IMR-90 (cell line): ENCODE measurements at regions not wholly inside any gene's neighbourhood (a gene's known extent, or its start where the extent isn't known, plus 50 kb on each side); places are given as distances from the start of the nearest gene placed in this dataset.
A peak's percentile ranks its signal among the peaks of the same experiment; 100 is the strongest.

ENCODE experiments used
- ATAC-seq: fragments of 200-7000 bp; cut with Tn5 transposase; 2 replicates; pipeline ENCODE4 v1.9.1; 2020; ENCODE audit warnings: low read depth, mild to moderate bottlenecking, moderate library complexity
- BruUV-seq: library from RNA; stranded (reverse); fragments of 400-500 nt; replicated peaks from 2 replicates; lab custom pipeline; 2021; lab: Mats Ljungman, UMichigan
- CTCF ChIA-PET: fragments of 300-600 bp; formaldehyde crosslinking; extraction: SDS; loops from one replicate; lab custom pipeline; 2021; ENCODE audit warnings: antibody characterized with exemption; lab: Yijun Ruan, JAX
- POLR2A ChIA-PET: fragments of 300-600 bp; sonication (Branson Sonifier 250); formaldehyde crosslinking; loops from one replicate; lab custom pipeline; 2022; ENCODE audit warnings: antibody characterized with exemption; ENCODE audit not compliant: unreplicated experiment; lab: Charles Lee
- DNase-seq: peaks from one replicate; pipeline ENCODE4 v3.0.0; 2013
- H2AFZ ChIP-seq: replicated peaks from 2 replicates; pipeline ENCODE3; 2013; ENCODE audit warnings: low read length, mild to moderate bottlenecking; ENCODE audit not compliant: poor library complexity
- H2AK5ac ChIP-seq: 2 replicates; pipeline ENCODE4 v1.6.1; 2013; ENCODE audit warnings: low read depth, low read length, inconsistent platforms
- H2AK9ac ChIP-seq: replicated peaks from 2 replicates; pipeline ENCODE3; 2013; ENCODE audit warnings: mild to moderate bottlenecking, low read depth, low read length, moderate library complexity; ENCODE audit not compliant: poor library complexity
- H2BK120ac ChIP-seq: 2 replicates; pipeline ENCODE4 v1.6.1; 2013; ENCODE audit warnings: low read depth, low read length, inconsistent platforms
- H2BK15ac ChIP-seq: 3 replicates; pipeline ENCODE4 v1.6.1; 2013; ENCODE audit warnings: low read depth, low read length, inconsistent platforms
- H2BK20ac ChIP-seq: 2 replicates; pipeline ENCODE4 v1.6.1; 2013; ENCODE audit warnings: low read depth, mild to moderate bottlenecking, inconsistent platforms, low read length, moderate library complexity
- H2BK5ac ChIP-seq: 2 replicates; pipeline ENCODE4 v1.6.1; 2013; ENCODE audit warnings: mild to moderate bottlenecking, low read depth, low read length, inconsistent platforms; ENCODE audit not compliant: poor library complexity, severe bottlenecking
- H3K14ac ChIP-seq: replicated peaks from 2 replicates; pipeline ENCODE4 v1.6.1; 2013; ENCODE audit warnings: low read depth, low read length, inconsistent platforms
- H3K18ac ChIP-seq: 2 replicates; pipeline ENCODE4 v1.6.1; 2013; ENCODE audit warnings: low read depth, low read length, control low read depth
- H3K23ac ChIP-seq: 2 replicates; pipeline ENCODE4 v1.6.1; 2013; ENCODE audit warnings: low read depth, low read length, inconsistent platforms
- H3K27ac ChIP-seq: 2 replicates; pipeline ENCODE4 v1.5.1; 2013; ENCODE audit warnings: mild to moderate bottlenecking, control low read depth, low read length; ENCODE audit not compliant: insufficient read depth
- H3K27me3 ChIP-seq: 2 replicates; pipeline ENCODE4 v1.6.1; 2013; ENCODE audit warnings: low read length; ENCODE audit not compliant: control insufficient read depth, insufficient read depth
- H3K36me3 ChIP-seq: 2 replicates; pipeline ENCODE4 v1.6.1; 2013; ENCODE audit warnings: low read length, mixed read lengths; ENCODE audit not compliant: control insufficient read depth, insufficient read depth
- H3K4ac ChIP-seq: 2 replicates; pipeline ENCODE4 v1.6.1; 2013; ENCODE audit warnings: low read depth, low read length, inconsistent platforms
- H3K4me1 ChIP-seq: 2 replicates; pipeline ENCODE4 v1.6.1; 2013; ENCODE audit warnings: low read length, mixed read lengths; ENCODE audit not compliant: control insufficient read depth, insufficient read depth
- H3K4me2 ChIP-seq: 2 replicates; pipeline ENCODE4 v1.6.1; 2013; ENCODE audit warnings: low read depth, mild to moderate bottlenecking, control low read depth, low read length, moderate library complexity
- H3K4me3 ChIP-seq: 2 replicates; pipeline ENCODE4 v1.5.1; 2013; ENCODE audit warnings: low read depth, mild to moderate bottlenecking, control low read depth, low read length, moderate library complexity; ENCODE audit not compliant: insufficient read depth
- H3K56ac ChIP-seq: 2 replicates; pipeline ENCODE4 v1.6.1; 2013; ENCODE audit warnings: low read length, inconsistent platforms; ENCODE audit not compliant: insufficient read depth; ENCODE audit errors: extremely low read depth
- H3K79me1 ChIP-seq, 2 experiments: 2 replicates each; pipeline ENCODE4 v1.6.1; 2013; ENCODE audit warnings: low read length in 2 of 2, inconsistent platforms in 1 of 2, low read depth in 1 of 2
- H3K9ac ChIP-seq: 2 replicates; pipeline ENCODE4 v1.6.1; 2013; ENCODE audit warnings: low read depth, low read length, control low read depth
- H3K9me1 ChIP-seq: 2 replicates; pipeline ENCODE4 v1.6.1; 2013; ENCODE audit warnings: low read length, inconsistent platforms; ENCODE audit not compliant: insufficient read depth
- H3K9me3 ChIP-seq: 2 replicates; pipeline ENCODE4 v1.6.1; 2013; ENCODE audit warnings: low read length; ENCODE audit not compliant: control insufficient read depth, insufficient read depth
- H4K20me1 ChIP-seq: 2 replicates; pipeline ENCODE4 v1.6.1; 2013; ENCODE audit warnings: low read length, inconsistent platforms; ENCODE audit not compliant: insufficient read depth
- H4K5ac ChIP-seq: 2 replicates; pipeline ENCODE4 v1.6.1; 2013; ENCODE audit warnings: mild to moderate bottlenecking, low read depth, low read length, control low read depth
- H4K8ac ChIP-seq, 2 experiments: 2 replicates each; pipeline ENCODE4 v1.6.1; 2013; ENCODE audit warnings: low read depth in 2 of 2, low read length in 2 of 2, control low read depth in 1 of 2, inconsistent platforms in 1 of 2
- H4K91ac ChIP-seq: 2 replicates; pipeline ENCODE4 v1.6.1; 2013; ENCODE audit warnings: low read depth, low read length, inconsistent platforms; ENCODE audit not compliant: insufficient read depth
- CHD1 ChIP-seq: IDR thresholded peaks from 2 replicates; pipeline ENCODE4 v1.6.1; 2012; ENCODE audit warnings: low read depth, low read length, improper control_type of control experiment
- MAFK ChIP-seq: IDR thresholded peaks from 2 replicates; pipeline ENCODE4 v1.6.1; 2012; ENCODE audit warnings: low read depth, low read length, improper control_type of control experiment
- POLR2A ChIP-seq: IDR thresholded peaks from 2 replicates; pipeline ENCODE4 v1.6.1; 2012; ENCODE audit warnings: mild to moderate bottlenecking, low read depth, low read length
- SMC3 ChIP-seq: fragments of 150-350 bp; IDR thresholded peaks from 2 replicates; pipeline ENCODE4 v1.6.1; 2016; ENCODE audit warnings: low read depth, mild to moderate bottlenecking, antibody characterized with exemption, low read length, moderate library complexity
- USF2 ChIP-seq: fragments of 150-350 bp; IDR thresholded peaks from 2 replicates; pipeline ENCODE4 v1.6.1; 2017; ENCODE audit warnings: mild to moderate bottlenecking, antibody characterized with exemption, low read length, low read depth
- WGBS, 2 experiments: methylation state at CpG; one replicate each; pipeline versions ENCODE4 v1.1.5 to v1.1.7; 2013; ENCODE audit warnings: missing lambda C conversion rate in 2 of 2; ENCODE audit not compliant: insufficient read length in 1 of 2; ENCODE audit errors: extremely low coverage in 2 of 2; 5-methylcytosine and 5-hydroxymethylcytosine counted together
- dilution Hi-C: fragments of 300-500 bp; cut with HindIII; formaldehyde crosslinking; loops from one replicate; pipeline ENCODE4 v1.14.3; 2018; ENCODE audit warnings: low sequenced_read_pairs; ENCODE audit not compliant: unreplicated experiment
- in situ Hi-C: fragments of 300-500 bp; cut with MboI; formaldehyde crosslinking; loops from 3 replicates; pipeline ENCODE4 v1.14.3; 2019; ENCODE audit warnings: low sequenced_read_pairs, inconsistent platforms, mixed read lengths
- intact Hi-C: fragments of 100-400 bp; cut with micrococcal nuclease; formaldehyde crosslinking; loops from 2 replicates; pipeline ENCODE4 v1.10.0; 2022

GRCh38 chr1:60374537-60374936 lies 301.0 kb upstream of the C1orf87 start:
- no peaks in the 10 kb centered on the region for H3K27me3 ChIP-seq
- POLR2A ChIA-PET = no interaction called here
- intact Hi-C loops = no loop called here
- H3K4me3 ChIP-seq = no peak overlapping the region
- no peak overlapping the region for H4K91ac ChIP-seq
- H2AK5ac ChIP-seq = no peak overlapping the region
- H2BK20ac ChIP-seq = no peak overlapping the region
- H2AK9ac ChIP-seq = no peak overlapping the region
- ATAC-seq (no peak), DNase-seq (no peak)
- no peak overlapping the region for H4K5ac ChIP-seq
- H3K36me3 ChIP-seq = no peaks in the 10 kb centered on the region
- H3K14ac ChIP-seq = no peak overlapping the region
- no peak overlapping the region for H2BK15ac ChIP-seq
- no TSS peak for BruUV-seq
- H3K4me1 ChIP-seq = no peaks in the 10 kb centered on the region
- H2AFZ ChIP-seq = no peak overlapping the region
- no peak overlapping the region for H4K8ac ChIP-seq
- no peaks in the 10 kb centered on the region for H3K9me1 ChIP-seq
- in situ Hi-C loops = no loop called here
- H3K18ac ChIP-seq = no peak overlapping the region
- no peak overlapping the region for H3K9ac ChIP-seq
- H3K4ac ChIP-seq = no peak overlapping the region
- no peak overlapping the region for H3K27ac ChIP-seq
- no peak overlapping the region for H2BK120ac ChIP-seq
- no peak overlapping the region for H3K4me2 ChIP-seq
- H3K23ac ChIP-seq = no peak overlapping the region
- TF ChIP-seq CHD1 (no peak), USF2 (no peak), SMC3 (no peak), MAFK (peak; percentile 69), POLR2A (no peak)
- no peak overlapping the region for H3K56ac ChIP-seq
- H4K20me1 ChIP-seq = no peaks in the 10 kb centered on the region
- H2BK5ac ChIP-seq = no peak overlapping the region
- no peaks in the 10 kb centered on the region for H3K79me1 ChIP-seq
- WGBS, 2 experiments = no CpG with 5 or more reads among the region's 1 CpG
- dilution Hi-C loops = no loop called here
- peaks cover 5% of the 10 kb centered on the region; the same call in 1 of the 2 replicates for H3K9me3 ChIP-seq
- CTCF ChIA-PET = no interaction called here
